ENCODE measurements at regions not wholly inside any gene's neighbourhood (a gene's known extent, or its start where the extent isn't known, plus 50 kb on each side); places are given as distances from the start of the nearest gene placed in this dataset.

- Histone ChIP-seq H3K9ac (ENCODE audit: low read length) (no peak overlapping the region), H3K27me3 (replicated peaks in 1 of 4; ENCODE audit: control extremely low read depth in 1 of 4, control insufficient read depth in 3 of 4, insufficient read depth in 4 of 4, low read length in 3 of 4) (no peaks in the 10 kb centered on the region), H3K9me3 (ENCODE audit: control extremely low read depth in 1 of 3, control insufficient read depth in 2 of 3, insufficient read depth in 1 of 3, low read length in 2 of 3) (no peaks in the 10 kb centered on the region), H3K4me2 (replicated peaks; ENCODE audit: low read depth, low read length, poor library complexity, severe bottlenecking) (no peak overlapping the region), H3K36me3 (replicated peaks in 1 of 2; ENCODE audit: control extremely low read depth in 1 of 2, control insufficient read depth in 1 of 2, extremely low read depth in 1 of 2, insufficient read depth in 2 of 2, low read length in 1 of 2) (no peaks in the 10 kb centered on the region), H3K4me1 (ENCODE audit: control insufficient read depth in 2 of 2, insufficient read depth in 2 of 2, low read length in 2 of 2) (no peaks in the 10 kb centered on the region), H3K27ac (ENCODE audit: low read length in 2 of 2) (no peak overlapping the region), H2AFZ (ENCODE audit: insufficient read depth, low read depth, low read length, poor library complexity, severe bottlenecking) (no peak overlapping the region), H3K4me3 (ENCODE audit: control extremely low read depth in 1 of 5, extremely low read depth in 1 of 5, insufficient read depth in 1 of 5, low read depth in 2 of 5, low read length in 4 of 5) (no peak overlapping the region), H3K79me2 (ENCODE audit: control insufficient read depth, insufficient read depth, low read length) (no peaks in the 10 kb centered on the region), H4K20me1 (ENCODE audit: control insufficient read depth, insufficient read depth, low read length, poor library complexity, severe bottlenecking) (no peaks in the 10 kb centered on the region)
- 36% methylated on average over 4 of the region's 8 CpGs for WGBS (ENCODE audit: insufficient coverage)
- no peak overlapping the region for H3K27ac Mint-ChIP-seq
- H3K4me3 Mint-ChIP-seq, result no peak overlapping the region
- DNase-seq (no peak), ATAC-seq (ENCODE audit: low read depth) (no peak)
- no peaks in the 10 kb centered on the region for H3K4me1 Mint-ChIP-seq
- ChIA-PET POLR2A (no interaction called here), CTCF (no interaction called here)
- no peak for TF ChIP-seq CTCF (IDR thresholded peaks at IDR 0.05)
- TF ChIP-seq EZH2 (IDR thresholded peaks at IDR 0.05; ENCODE audit: borderline replicate concordance, insufficient read depth, low read depth, low read length, poor library complexity, severe bottlenecking), result no peak
- H3K9me3 Mint-ChIP-seq (ENCODE audit: insufficient read depth), result no peaks in the 10 kb centered on the region
- H3K27me3 Mint-ChIP-seq, result peaks cover 3% of the 10 kb centered on the region
- intact Hi-C loops (cut with micrococcal nuclease), result no loop called here
Observed at GRCh38 chr5:58244819-58245475, 214.9 kb downstream of the PLK2 start.

- no peak for DNase-seq
- no peaks in the 10 kb centered on the region for H3K9me3 ChIP-seq (ENCODE audit: control extremely low read depth in 1 of 3, control insufficient read depth in 2 of 3, insufficient read depth in 1 of 3, low read length in 2 of 3)
- Mint-ChIP-seq H3K4me1 (peaks cover 4% of the 10 kb centered on the region), H3K27me3 (no peaks in the 10 kb centered on the region), H3K9me3 (ENCODE audit: insufficient read depth) (no peaks in the 10 kb centered on the region), H3K4me3 (no peak overlapping the region), H3K27ac (no peak overlapping the region)
- no peak overlapping the region for H2AFZ ChIP-seq (ENCODE audit: insufficient read depth, low read depth, low read length, poor library complexity, severe bottlenecking)
- no peak for TF ChIP-seq CTCF (IDR thresholded peaks at IDR 0.05)
- no peak overlapping the region for H3K4me2 ChIP-seq (replicated peaks; ENCODE audit: low read depth, low read length, poor library complexity, severe bottlenecking)
- H3K79me2 ChIP-seq (ENCODE audit: control insufficient read depth, insufficient read depth, low read length), result no peaks in the 10 kb centered on the region
- no peak overlapping the region for H3K4me3 ChIP-seq (ENCODE audit: control extremely low read depth in 1 of 5, extremely low read depth in 1 of 5, insufficient read depth in 1 of 5, low read depth in 2 of 5, low read length in 4 of 5)
- no peak overlapping the region for H3K27ac ChIP-seq (ENCODE audit: low read length in 2 of 2)
- H3K9ac ChIP-seq (ENCODE audit: low read length), result no peak overlapping the region
- peaks cover 0 to 7% of the 10 kb centered on the region in 2 donors for H3K4me1 ChIP-seq (ENCODE audit: control insufficient read depth in 2 of 2, insufficient read depth in 2 of 2, low read length in 2 of 2)
- WGBS (ENCODE audit: insufficient coverage), result 90% methylated on average over 3 of the region's 3 CpGs
- ChIA-PET POLR2A (no interaction called here), CTCF (no interaction called here)
- ATAC-seq (ENCODE audit: low read depth), result no peak
- no peaks in the 10 kb centered on the region for H4K20me1 ChIP-seq (ENCODE audit: control insufficient read depth, insufficient read depth, low read length, poor library complexity, severe bottlenecking)
- H3K27me3 ChIP-seq (replicated peaks in 1 of 4; ENCODE audit: control extremely low read depth in 1 of 4, control insufficient read depth in 3 of 4, insufficient read depth in 4 of 4, low read length in 3 of 4), result no peaks in the 10 kb centered on the region
- intact Hi-C loops (cut with micrococcal nuclease), result no loop called here
- H3K36me3 ChIP-seq (replicated peaks in 1 of 2; ENCODE audit: control extremely low read depth in 1 of 2, control insufficient read depth in 1 of 2, extremely low read depth in 1 of 2, insufficient read depth in 2 of 2, low read length in 1 of 2), result no peaks in the 10 kb centered on the region
Observed at GRCh38 chr5:58241389-58241788, 218.5 kb downstream of the PLK2 start.
